ENCODE measurements at regions not wholly inside any gene's neighbourhood (a gene's known extent, or its start where the extent isn't known, plus 50 kb on each side); places are given as distances from the start of the nearest gene placed in this dataset.

DNA sequence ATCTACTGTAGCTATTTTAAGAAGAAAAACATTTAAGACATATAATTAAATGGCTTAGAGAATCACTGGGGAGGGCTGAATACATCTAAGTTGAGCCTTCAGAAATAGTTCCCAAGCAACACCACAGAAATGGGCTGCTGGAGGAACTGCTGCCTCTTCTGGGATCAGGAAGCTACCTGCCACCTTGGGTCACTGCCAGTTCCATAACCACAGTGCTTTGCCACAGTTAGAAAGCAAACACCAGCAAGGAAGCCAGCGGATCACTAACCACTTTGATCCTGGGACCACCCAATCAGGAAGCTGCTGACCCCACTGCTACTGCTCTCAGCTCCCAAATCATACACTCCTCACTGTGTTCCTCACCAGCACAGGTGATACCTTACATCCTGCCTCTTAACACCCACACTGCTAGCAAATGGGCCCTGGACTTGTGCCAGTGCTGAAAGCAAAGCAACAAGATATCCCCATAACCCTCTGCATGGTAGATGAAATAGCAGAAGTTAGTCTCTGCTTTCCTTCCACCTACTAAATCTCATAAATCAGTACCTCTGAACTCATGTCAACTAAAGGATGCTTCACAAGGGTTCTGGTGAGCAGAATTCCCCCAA, 346.9 kb downstream of the DEPDC1B start:
- no peaks in the 10 kb centered on the region for H3K79me2 ChIP-seq (ENCODE audit: control insufficient read depth, insufficient read depth, low read length)
- H3K36me3 ChIP-seq (replicated peaks in 1 of 2; ENCODE audit: control extremely low read depth in 1 of 2, control insufficient read depth in 1 of 2, extremely low read depth in 1 of 2, insufficient read depth in 2 of 2, low read length in 1 of 2) = no peaks in the 10 kb centered on the region
- DNase-seq (no peak), ATAC-seq (ENCODE audit: low read depth) (no peak)
- WGBS (ENCODE audit: insufficient coverage) = 50% methylated on average over 1 of the region's 1 CpG
- CTCF ChIA-PET = no interaction called here
- no peak overlapping the region for H2AFZ ChIP-seq (ENCODE audit: insufficient read depth, low read depth, low read length, poor library complexity, severe bottlenecking)
- no peaks in the 10 kb centered on the region for H3K4me1 ChIP-seq (ENCODE audit: control insufficient read depth in 2 of 2, insufficient read depth in 2 of 2, low read length in 2 of 2)
- TF ChIP-seq, protein P1, sequence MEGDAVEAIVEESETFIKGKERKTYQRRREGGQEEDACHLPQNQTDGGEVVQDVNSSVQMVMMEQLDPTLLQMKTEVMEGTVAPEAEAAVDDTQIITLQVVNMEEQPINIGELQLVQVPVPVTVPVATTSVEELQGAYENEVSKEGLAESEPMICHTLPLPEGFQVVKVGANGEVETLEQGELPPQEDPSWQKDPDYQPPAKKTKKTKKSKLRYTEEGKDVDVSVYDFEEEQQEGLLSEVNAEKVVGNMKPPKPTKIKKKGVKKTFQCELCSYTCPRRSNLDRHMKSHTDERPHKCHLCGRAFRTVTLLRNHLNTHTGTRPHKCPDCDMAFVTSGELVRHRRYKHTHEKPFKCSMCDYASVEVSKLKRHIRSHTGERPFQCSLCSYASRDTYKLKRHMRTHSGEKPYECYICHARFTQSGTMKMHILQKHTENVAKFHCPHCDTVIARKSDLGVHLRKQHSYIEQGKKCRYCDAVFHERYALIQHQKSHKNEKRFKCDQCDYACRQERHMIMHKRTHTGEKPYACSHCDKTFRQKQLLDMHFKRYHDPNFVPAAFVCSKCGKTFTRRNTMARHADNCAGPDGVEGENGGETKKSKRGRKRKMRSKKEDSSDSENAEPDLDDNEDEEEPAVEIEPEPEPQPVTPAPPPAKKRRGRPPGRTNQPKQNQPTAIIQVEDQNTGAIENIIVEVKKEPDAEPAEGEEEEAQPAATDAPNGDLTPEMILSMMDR (IDR thresholded peaks at IDR 0.05) = no peak
- no peak for TF ChIP-seq EZH2 (IDR thresholded peaks at IDR 0.05; ENCODE audit: borderline replicate concordance, insufficient read depth, low read depth, low read length, poor library complexity, severe bottlenecking)
- intact Hi-C loops (cut with micrococcal nuclease) = no loop called here
- H3K4me3 ChIP-seq (ENCODE audit: control extremely low read depth in 1 of 5, extremely low read depth in 1 of 5, insufficient read depth in 1 of 5, low read depth in 2 of 5, low read length in 4 of 5) = no peak overlapping the region
- no peaks in the 10 kb centered on the region for H4K20me1 ChIP-seq (ENCODE audit: control insufficient read depth, insufficient read depth, low read length, poor library complexity, severe bottlenecking)
- no peaks in the 10 kb centered on the region for H3K9me3 Mint-ChIP-seq (ENCODE audit: insufficient read depth)
- POLR2A ChIA-PET = no interaction called here
- H3K27me3 ChIP-seq (replicated peaks in 1 of 4; ENCODE audit: control extremely low read depth in 1 of 4, control insufficient read depth in 3 of 4, insufficient read depth in 4 of 4, low read length in 3 of 4) = no peaks in the 10 kb centered on the region
- H3K9me3 ChIP-seq (ENCODE audit: control extremely low read depth in 1 of 3, control insufficient read depth in 2 of 3, insufficient read depth in 1 of 3, low read length in 2 of 3) = no peaks in the 10 kb centered on the region
- H3K4me3 Mint-ChIP-seq = no peak overlapping the region
- H3K4me2 ChIP-seq (replicated peaks; ENCODE audit: low read depth, low read length, poor library complexity, severe bottlenecking) = no peak overlapping the region
- H3K27me3 Mint-ChIP-seq = no peaks in the 10 kb centered on the region
- no peak overlapping the region for H3K9ac ChIP-seq (ENCODE audit: low read length)
- H3K27ac ChIP-seq (ENCODE audit: low read length in 2 of 2) = no peak overlapping the region
- no peak overlapping the region for H3K27ac Mint-ChIP-seq
- no peaks in the 10 kb centered on the region for H3K4me1 Mint-ChIP-seq

DNA sequence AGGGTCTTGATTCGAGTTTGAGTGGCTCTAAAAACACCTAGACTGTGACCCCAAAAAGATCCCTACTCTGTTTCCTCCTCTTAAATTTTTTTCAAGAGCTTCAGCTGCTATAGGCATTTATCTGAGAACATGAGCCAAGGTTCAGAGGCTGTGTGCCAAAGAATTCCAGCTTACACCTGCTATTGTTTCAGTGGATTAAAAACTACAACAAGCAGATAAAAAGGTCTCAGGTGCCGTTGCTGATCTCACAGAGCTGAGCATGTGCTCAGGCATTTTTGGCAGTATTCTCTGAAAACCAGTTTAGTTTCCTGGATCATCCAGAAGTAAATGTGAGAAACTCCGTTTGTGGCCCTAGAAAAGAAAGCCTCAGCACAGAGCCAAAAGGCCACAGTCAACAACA, 349.2 kb downstream of the DEPDC1B start:
- Histone ChIP-seq H3K4me2 (replicated peaks; ENCODE audit: low read depth, low read length, poor library complexity, severe bottlenecking) (no peak overlapping the region), H3K9ac (ENCODE audit: low read length) (no peak overlapping the region), H3K27me3 (replicated peaks in 1 of 4; ENCODE audit: control extremely low read depth in 1 of 4, control insufficient read depth in 3 of 4, insufficient read depth in 4 of 4, low read length in 3 of 4) (no peaks in the 10 kb centered on the region), H2AFZ (ENCODE audit: insufficient read depth, low read depth, low read length, poor library complexity, severe bottlenecking) (no peak overlapping the region), H4K20me1 (ENCODE audit: control insufficient read depth, insufficient read depth, low read length, poor library complexity, severe bottlenecking) (no peaks in the 10 kb centered on the region), H3K79me2 (ENCODE audit: control insufficient read depth, insufficient read depth, low read length) (no peaks in the 10 kb centered on the region), H3K27ac (ENCODE audit: low read length in 2 of 2) (no peak overlapping the region), H3K4me3 (ENCODE audit: control extremely low read depth in 1 of 5, extremely low read depth in 1 of 5, insufficient read depth in 1 of 5, low read depth in 2 of 5, low read length in 4 of 5) (no peak overlapping the region), H3K4me1 (ENCODE audit: control insufficient read depth in 2 of 2, insufficient read depth in 2 of 2, low read length in 2 of 2) (no peaks in the 10 kb centered on the region), H3K9me3 (ENCODE audit: control extremely low read depth in 1 of 3, control insufficient read depth in 2 of 3, insufficient read depth in 1 of 3, low read length in 2 of 3) (no peaks in the 10 kb centered on the region), H3K36me3 (replicated peaks in 1 of 2; ENCODE audit: control extremely low read depth in 1 of 2, control insufficient read depth in 1 of 2, extremely low read depth in 1 of 2, insufficient read depth in 2 of 2, low read length in 1 of 2) (no peaks in the 10 kb centered on the region)
- WGBS (ENCODE audit: insufficient coverage) = 100% methylated on average over 2 of the region's 3 CpGs
- DNase-seq (no peak), ATAC-seq (ENCODE audit: low read depth) (no peak)
- Mint-ChIP-seq H3K27ac (no peak overlapping the region), H3K4me3 (no peak overlapping the region), H3K4me1 (no peaks in the 10 kb centered on the region), H3K9me3 (ENCODE audit: insufficient read depth) (no peaks in the 10 kb centered on the region), H3K27me3 (no peaks in the 10 kb centered on the region)
- ChIA-PET CTCF (no interaction called here), POLR2A (no interaction called here)
- intact Hi-C loops (cut with micrococcal nuclease) = no loop called here
- no peak for TF ChIP-seq EZH2 (IDR thresholded peaks at IDR 0.05; ENCODE audit: borderline replicate concordance, insufficient read depth, low read depth, low read length, poor library complexity, severe bottlenecking)
- TF ChIP-seq, protein P1 (IDR thresholded peaks at IDR 0.05) = no peak
